ENCODE measurements at regions not wholly inside any gene's neighbourhood (a gene's known extent, or its start where the extent isn't known, plus 50 kb on each side); places are given as distances from the start of the nearest gene placed in this dataset.

GRCh38 chr7:25482631-25483030 is 254.3 kb upstream of the NPVF start:
- no peak for TF ChIP-seq POLR2A (IDR thresholded peaks at IDR 0.05)
- TF ChIP-seq, protein P1, sequence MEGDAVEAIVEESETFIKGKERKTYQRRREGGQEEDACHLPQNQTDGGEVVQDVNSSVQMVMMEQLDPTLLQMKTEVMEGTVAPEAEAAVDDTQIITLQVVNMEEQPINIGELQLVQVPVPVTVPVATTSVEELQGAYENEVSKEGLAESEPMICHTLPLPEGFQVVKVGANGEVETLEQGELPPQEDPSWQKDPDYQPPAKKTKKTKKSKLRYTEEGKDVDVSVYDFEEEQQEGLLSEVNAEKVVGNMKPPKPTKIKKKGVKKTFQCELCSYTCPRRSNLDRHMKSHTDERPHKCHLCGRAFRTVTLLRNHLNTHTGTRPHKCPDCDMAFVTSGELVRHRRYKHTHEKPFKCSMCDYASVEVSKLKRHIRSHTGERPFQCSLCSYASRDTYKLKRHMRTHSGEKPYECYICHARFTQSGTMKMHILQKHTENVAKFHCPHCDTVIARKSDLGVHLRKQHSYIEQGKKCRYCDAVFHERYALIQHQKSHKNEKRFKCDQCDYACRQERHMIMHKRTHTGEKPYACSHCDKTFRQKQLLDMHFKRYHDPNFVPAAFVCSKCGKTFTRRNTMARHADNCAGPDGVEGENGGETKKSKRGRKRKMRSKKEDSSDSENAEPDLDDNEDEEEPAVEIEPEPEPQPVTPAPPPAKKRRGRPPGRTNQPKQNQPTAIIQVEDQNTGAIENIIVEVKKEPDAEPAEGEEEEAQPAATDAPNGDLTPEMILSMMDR (IDR thresholded peaks at IDR 0.05), result no peak
